ENCODE measurements at regions not wholly inside any gene's neighbourhood (a gene's known extent, or its start where the extent isn't known, plus 50 kb on each side); places are given as distances from the start of the nearest gene placed in this dataset.

DNA sequence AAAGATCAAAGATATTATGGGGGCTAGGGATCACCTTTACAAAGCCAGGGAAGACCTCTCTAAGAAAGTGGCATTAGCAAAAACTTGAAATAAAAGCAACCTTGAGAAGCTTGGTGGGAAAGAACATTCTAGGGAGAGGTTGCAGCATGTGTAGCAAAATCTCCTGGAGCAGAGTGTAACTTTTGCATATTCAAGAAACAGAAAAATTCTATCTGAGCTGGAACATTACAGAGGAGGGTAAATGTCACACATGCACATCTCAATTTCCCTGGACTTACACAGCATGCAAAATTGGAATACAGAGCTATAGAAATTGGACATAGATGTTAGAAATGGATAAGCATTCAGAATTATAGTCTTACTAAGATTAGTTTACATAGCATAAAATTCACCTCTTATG is 510.0 kb downstream of the CETN3 start:
- Histone ChIP-seq H3K23ac (ENCODE audit: low read depth, low read length, poor library complexity) (no peak overlapping the region), H3K36me3 (replicated peaks in 1 of 2; ENCODE audit: control insufficient read depth in 2 of 2, insufficient read depth in 2 of 2, low read length in 2 of 2) (no peaks in the 10 kb centered on the region), H3K9ac (ENCODE audit: low read depth, low read length, poor library complexity) (no peak overlapping the region), H3K4ac (ENCODE audit: low read length) (no peak overlapping the region), H3K18ac (ENCODE audit: low read length) (no peak overlapping the region), H2BK15ac (ENCODE audit: low read length) (no peak overlapping the region), H4K8ac (ENCODE audit: low read depth, low read length) (no peak overlapping the region), H3K79me1 (ENCODE audit: low read depth, low read length) (no peaks in the 10 kb centered on the region), H3K9me3 (replicated peaks in 1 of 2; ENCODE audit: control insufficient read depth in 2 of 2, insufficient read depth in 1 of 2, low read depth in 1 of 2, low read length in 2 of 2) (peaks cover 0 to 10% of the 10 kb centered on the region in 2 donors), H3K27me3 (ENCODE audit: control insufficient read depth in 3 of 3, insufficient read depth in 3 of 3, low read depth in 1 of 3, low read length in 3 of 3) (no peaks in the 10 kb centered on the region), H3K4me2 (ENCODE audit: insufficient read depth, low read length, poor library complexity, severe bottlenecking) (no peak overlapping the region), H3K4me3 (ENCODE audit: low read length in 2 of 2) (no peak overlapping the region), H4K91ac (ENCODE audit: low read depth, low read length, poor library complexity) (no peak overlapping the region), H2BK12ac (ENCODE audit: low read length) (no peak overlapping the region), H3K27ac (replicated peaks; ENCODE audit: low read length) (no peak overlapping the region), H2AFZ (ENCODE audit: low read length) (no peak overlapping the region), H2BK120ac (ENCODE audit: low read depth, low read length) (no peak overlapping the region), H3K4me1 (ENCODE audit: control insufficient read depth in 2 of 2, insufficient read depth in 1 of 2, low read depth in 1 of 2, low read length in 2 of 2) (no peaks in the 10 kb centered on the region), H3K14ac (ENCODE audit: low read length) (no peak overlapping the region), H2BK5ac (ENCODE audit: low read length) (no peak overlapping the region), H2AK5ac (ENCODE audit: low read depth, low read length) (no peak overlapping the region)
- DNase-seq (ENCODE audit: low spot score) = no peak

DNA sequence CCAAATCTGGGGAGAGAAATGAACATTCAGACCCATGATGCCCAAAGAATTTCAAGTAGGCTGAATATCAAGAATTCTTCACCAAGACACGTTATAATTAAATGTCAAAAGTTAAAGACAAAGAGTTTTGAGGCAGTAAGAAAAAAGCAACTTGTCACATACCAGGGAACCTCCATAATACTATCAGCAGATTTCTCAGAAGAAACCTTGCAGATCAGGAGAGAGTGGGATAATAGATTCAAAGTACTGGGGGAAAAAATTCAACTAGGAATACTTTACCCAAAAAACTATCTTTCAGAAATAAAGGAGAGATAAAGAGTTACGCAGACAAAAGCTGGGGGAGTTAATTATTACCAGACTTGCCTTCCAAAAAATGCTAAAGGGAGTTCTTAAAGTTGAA is 516.0 kb downstream of the CETN3 start:
- DNase-seq (ENCODE audit: low spot score) = no peak
- WGBS, 2 donors (ENCODE audit: extremely low coverage in 2 of 2, insufficient read length in 2 of 2, insufficient replicate concordance in 1 of 2) = no CpG with 5 or more reads among the region's 2 CpGs
- Histone ChIP-seq H3K18ac (ENCODE audit: low read length) (no peak overlapping the region), H3K4me3 (ENCODE audit: low read length in 2 of 2) (no peak overlapping the region), H3K9ac (ENCODE audit: low read depth, low read length, poor library complexity) (no peak overlapping the region), H3K23ac (ENCODE audit: low read depth, low read length, poor library complexity) (no peak overlapping the region), H2BK5ac (ENCODE audit: low read length) (no peak overlapping the region), H3K4me2 (ENCODE audit: insufficient read depth, low read length, poor library complexity, severe bottlenecking) (no peak overlapping the region), H3K9me3 (replicated peaks in 1 of 2; ENCODE audit: control insufficient read depth in 2 of 2, insufficient read depth in 1 of 2, low read depth in 1 of 2, low read length in 2 of 2) (peaks cover 0 to 23% of the 10 kb centered on the region in 2 donors), H3K4ac (ENCODE audit: low read length) (no peak overlapping the region), H4K8ac (ENCODE audit: low read depth, low read length) (no peak overlapping the region), H3K27ac (replicated peaks; ENCODE audit: low read length) (no peak overlapping the region), H4K91ac (ENCODE audit: low read depth, low read length, poor library complexity) (no peak overlapping the region), H2BK12ac (ENCODE audit: low read length) (no peak overlapping the region), H2BK15ac (ENCODE audit: low read length) (no peak overlapping the region), H2BK120ac (ENCODE audit: low read depth, low read length) (no peak overlapping the region), H3K4me1 (ENCODE audit: control insufficient read depth in 2 of 2, insufficient read depth in 1 of 2, low read depth in 1 of 2, low read length in 2 of 2) (peaks cover 0 to 1% of the 10 kb centered on the region in 2 donors), H3K27me3 (ENCODE audit: control insufficient read depth in 3 of 3, insufficient read depth in 3 of 3, low read depth in 1 of 3, low read length in 3 of 3) (no peaks in the 10 kb centered on the region), H2AK5ac (ENCODE audit: low read depth, low read length) (no peak overlapping the region), H2AFZ (ENCODE audit: low read length) (no peak overlapping the region), H3K14ac (ENCODE audit: low read length) (no peak overlapping the region), H3K79me1 (ENCODE audit: low read depth, low read length) (no peaks in the 10 kb centered on the region), H3K36me3 (replicated peaks in 1 of 2; ENCODE audit: control insufficient read depth in 2 of 2, insufficient read depth in 2 of 2, low read length in 2 of 2) (no peaks in the 10 kb centered on the region)

DNA sequence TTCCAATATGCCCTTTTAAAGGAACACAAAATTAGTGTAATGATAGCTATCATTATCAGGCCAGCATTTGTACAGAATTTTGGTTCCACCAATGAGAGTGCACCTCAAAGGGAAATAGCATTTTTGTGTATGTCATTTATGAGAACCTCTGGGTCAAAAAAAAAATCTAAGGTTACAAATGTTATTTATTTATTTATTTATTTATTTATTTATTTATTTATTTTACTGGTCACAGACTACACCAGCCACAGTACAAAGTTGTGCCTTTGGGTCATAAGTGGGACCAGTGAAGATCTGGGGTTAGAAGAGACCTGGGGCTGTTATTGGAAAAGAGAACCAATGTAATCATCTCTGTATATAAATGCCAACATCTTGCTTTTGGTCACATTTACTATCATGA is 523.9 kb downstream of the CETN3 start:
- peaks cover 0 to 1% of the 10 kb centered on the region in 2 donors for H3K4me1 ChIP-seq (ENCODE audit: control insufficient read depth in 2 of 2, insufficient read depth in 1 of 2, low read depth in 1 of 2, low read length in 2 of 2)
- H3K4me2 ChIP-seq (ENCODE audit: insufficient read depth, low read length, poor library complexity, severe bottlenecking) = no peak overlapping the region
- H3K9me3 ChIP-seq (replicated peaks in 1 of 2; ENCODE audit: control insufficient read depth in 2 of 2, insufficient read depth in 1 of 2, low read depth in 1 of 2, low read length in 2 of 2) = peaks cover 0 to 4% of the 10 kb centered on the region in 2 donors
- H2AFZ ChIP-seq (ENCODE audit: low read length) = no peak overlapping the region
- no peaks in the 10 kb centered on the region for H3K27me3 ChIP-seq (ENCODE audit: control insufficient read depth in 3 of 3, insufficient read depth in 3 of 3, low read depth in 1 of 3, low read length in 3 of 3)
- no peak overlapping the region for H2AK5ac ChIP-seq (ENCODE audit: low read depth, low read length)
- no peak overlapping the region for H3K23ac ChIP-seq (ENCODE audit: low read depth, low read length, poor library complexity)
- H2BK12ac ChIP-seq (ENCODE audit: low read length) = no peak overlapping the region
- DNase-seq (ENCODE audit: low spot score) = no peak
- H3K18ac ChIP-seq (ENCODE audit: low read length) = no peak overlapping the region
- no peak overlapping the region for H3K14ac ChIP-seq (ENCODE audit: low read length)
- no peaks in the 10 kb centered on the region for H3K79me1 ChIP-seq (ENCODE audit: low read depth, low read length)
- H3K36me3 ChIP-seq (replicated peaks in 1 of 2; ENCODE audit: control insufficient read depth in 2 of 2, insufficient read depth in 2 of 2, low read length in 2 of 2) = no peaks in the 10 kb centered on the region
- H2BK120ac ChIP-seq (ENCODE audit: low read depth, low read length) = no peak overlapping the region
- no peak overlapping the region for H3K27ac ChIP-seq (replicated peaks; ENCODE audit: low read length)
- H2BK5ac ChIP-seq (ENCODE audit: low read length) = no peak overlapping the region
- no peak overlapping the region for H3K4me3 ChIP-seq (ENCODE audit: low read length in 2 of 2)
- no peak overlapping the region for H3K9ac ChIP-seq (ENCODE audit: low read depth, low read length, poor library complexity)
- no peak overlapping the region for H2BK15ac ChIP-seq (ENCODE audit: low read length)
- H4K91ac ChIP-seq (ENCODE audit: low read depth, low read length, poor library complexity) = no peak overlapping the region
- H4K8ac ChIP-seq (ENCODE audit: low read depth, low read length) = no peak overlapping the region
- H3K4ac ChIP-seq (ENCODE audit: low read length) = no peak overlapping the region

DNA sequence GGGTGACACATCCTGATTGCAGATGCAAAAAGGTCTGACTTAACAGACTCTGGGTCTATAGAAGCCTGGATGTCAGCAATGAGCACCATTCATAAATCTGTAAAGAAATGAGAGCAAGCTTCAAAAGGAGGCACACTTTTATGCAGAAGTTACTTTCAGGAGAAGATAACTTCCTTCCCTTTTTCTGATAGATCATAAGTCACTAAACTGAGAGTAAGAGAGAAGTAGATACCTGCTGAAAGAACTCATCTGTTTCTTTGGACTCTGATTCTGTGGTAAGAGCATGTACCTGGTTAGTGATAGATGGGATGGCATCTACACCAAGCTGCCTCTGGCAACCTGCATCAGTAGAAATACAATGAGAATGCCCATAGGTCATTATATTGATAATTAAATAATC is 525.6 kb downstream of the CETN3 start:
- H2AK5ac ChIP-seq (ENCODE audit: low read depth, low read length) = no peak overlapping the region
- no peak overlapping the region for H3K4me3 ChIP-seq (ENCODE audit: low read length in 2 of 2)
- no peak overlapping the region for H4K91ac ChIP-seq (ENCODE audit: low read depth, low read length, poor library complexity)
- H2AFZ ChIP-seq (ENCODE audit: low read length) = peak overlapping the region; percentile 27
- no peak overlapping the region for H3K18ac ChIP-seq (ENCODE audit: low read length)
- H3K4me2 ChIP-seq (ENCODE audit: insufficient read depth, low read length, poor library complexity, severe bottlenecking) = no peak overlapping the region
- H2BK12ac ChIP-seq (ENCODE audit: low read length) = no peak overlapping the region
- no peaks in the 10 kb centered on the region for H3K79me1 ChIP-seq (ENCODE audit: low read depth, low read length)
- H2BK120ac ChIP-seq (ENCODE audit: low read depth, low read length) = no peak overlapping the region
- H3K27me3 ChIP-seq (ENCODE audit: control insufficient read depth in 3 of 3, insufficient read depth in 3 of 3, low read depth in 1 of 3, low read length in 3 of 3) = no peaks in the 10 kb centered on the region
- H4K8ac ChIP-seq (ENCODE audit: low read depth, low read length) = no peak overlapping the region
- H3K23ac ChIP-seq (ENCODE audit: low read depth, low read length, poor library complexity) = no peak overlapping the region
- no peak overlapping the region for H3K27ac ChIP-seq (replicated peaks; ENCODE audit: low read length)
- no peaks in the 10 kb centered on the region for H3K36me3 ChIP-seq (replicated peaks in 1 of 2; ENCODE audit: control insufficient read depth in 2 of 2, insufficient read depth in 2 of 2, low read length in 2 of 2)
- no peak overlapping the region for H2BK15ac ChIP-seq (ENCODE audit: low read length)
- no peak overlapping the region for H3K4ac ChIP-seq (ENCODE audit: low read length)
- H3K4me1 ChIP-seq (ENCODE audit: control insufficient read depth in 2 of 2, insufficient read depth in 1 of 2, low read depth in 1 of 2, low read length in 2 of 2) = no peaks in the 10 kb centered on the region
- H3K14ac ChIP-seq (ENCODE audit: low read length) = no peak overlapping the region
- no peak overlapping the region for H2BK5ac ChIP-seq (ENCODE audit: low read length)
- peaks cover 0 to 4% of the 10 kb centered on the region in 2 donors for H3K9me3 ChIP-seq (replicated peaks in 1 of 2; ENCODE audit: control insufficient read depth in 2 of 2, insufficient read depth in 1 of 2, low read depth in 1 of 2, low read length in 2 of 2)
- H3K9ac ChIP-seq (ENCODE audit: low read depth, low read length, poor library complexity) = no peak overlapping the region
- no peak for DNase-seq (ENCODE audit: low spot score)

All from neuronal stem cell (in vitro differentiated cells).